GM06990 (cell line): ENCODE measurements at regions not wholly inside any gene's neighbourhood (a gene's known extent, or its start where the extent isn't known, plus 50 kb on each side); places are given as distances from the start of the nearest gene placed in this dataset.

ENCODE experiments used
- DNase-seq: peaks from one replicate; pipeline ENCODE4 v3.0.0-alpha.2; 2011; ENCODE audit not compliant: insufficient read length; ENCODE audit errors: extremely low read depth
- H3K27me3 ChIP-seq: replicated peaks from 2 replicates; pipeline ENCODE4 v1.6.0; 2011; ENCODE audit warnings: low read length; ENCODE audit not compliant: control insufficient read depth, insufficient read depth
- H3K36me3 ChIP-seq: 2 replicates; pipeline ENCODE4 v1.5.1; 2011; ENCODE audit warnings: low read length; ENCODE audit not compliant: control insufficient read depth, insufficient read depth
- H3K4me3 ChIP-seq: replicated peaks from 2 replicates; pipeline ENCODE4 v1.5.1; 2011; ENCODE audit warnings: low read depth, mild to moderate bottlenecking, control low read depth, low read length
- CTCF ChIP-seq: IDR thresholded peaks from 2 replicates; pipeline ENCODE4 v1.5.1; 2011; ENCODE audit warnings: low read length, control low read depth, mild to moderate bottlenecking, inconsistent platforms; ENCODE audit not compliant: insufficient read depth, poor library complexity, severe bottlenecking

GRCh38 chr7:46939558-46939957, 642.4 kb downstream of the TNS3 start:
- H3K4me3 ChIP-seq = no peak overlapping the region
- no peaks in the 10 kb centered on the region for H3K27me3 ChIP-seq
- H3K36me3 ChIP-seq = no peaks in the 10 kb centered on the region
- no peak for TF ChIP-seq CTCF
- no peak for DNase-seq

- no peaks in the 10 kb centered on the region for H3K36me3 ChIP-seq
- no peak for TF ChIP-seq CTCF
- no peak overlapping the region for H3K4me3 ChIP-seq
- DNase-seq = no peak
- H3K27me3 ChIP-seq = no peaks in the 10 kb centered on the region
These were observed 642.8 kb downstream of the TNS3 start for GRCh38 chr7:46939089-46939488.

- H3K4me3 ChIP-seq = no peak overlapping the region
- H3K36me3 ChIP-seq = no peaks in the 10 kb centered on the region
- no peaks in the 10 kb centered on the region for H3K27me3 ChIP-seq
- DNase-seq = no peak
- TF ChIP-seq CTCF = no peak
These were observed 644.1 kb downstream of the TNS3 start for GRCh38 chr7:46937826-46938225.

- no peak overlapping the region for H3K4me3 ChIP-seq
- no peak for DNase-seq
- H3K27me3 ChIP-seq = no peaks in the 10 kb centered on the region
- no peak for TF ChIP-seq CTCF
- H3K36me3 ChIP-seq = no peaks in the 10 kb centered on the region
These were observed 647.6 kb downstream of the TNS3 start for GRCh38 chr7:46934198-46934825.

GRCh38 chr7:46933596-46933995, 648.3 kb downstream of the TNS3 start:
- no peak for DNase-seq
- no peak for TF ChIP-seq CTCF
- H3K36me3 ChIP-seq = no peaks in the 10 kb centered on the region
- H3K27me3 ChIP-seq = no peaks in the 10 kb centered on the region
- no peak overlapping the region for H3K4me3 ChIP-seq

GRCh38 chr7:46932676-46933424, 649.1 kb downstream of the TNS3 start:
- TF ChIP-seq CTCF = no peak
- Histone ChIP-seq H3K4me3 (no peak overlapping the region), H3K27me3 (no peaks in the 10 kb centered on the region), H3K36me3 (no peaks in the 10 kb centered on the region)
- DNase-seq = no peak
